ENCODE measurements at regions not wholly inside any gene's neighbourhood (a gene's known extent, or its start where the extent isn't known, plus 50 kb on each side); places are given as distances from the start of the nearest gene placed in this dataset.

GRCh38 chr22:49212002-49212401 lies 615.7 kb downstream of the BRD1 start:
- no peak overlapping the region for H3K4me3 ChIP-seq (ENCODE audit: low read length)
- TF ChIP-seq CTCF (IDR thresholded peaks at IDR 0.05; ENCODE audit: insufficient read depth, low read depth, low read length, missing control alignments) = no peak
- no peak for DNase-seq (ENCODE audit: low read depth)

- no peak for TF ChIP-seq CTCF (IDR thresholded peaks at IDR 0.05; ENCODE audit: insufficient read depth, low read depth, low read length, missing control alignments)
- no peak for DNase-seq (ENCODE audit: low read depth)
- H3K4me3 ChIP-seq (ENCODE audit: low read length) = no peak overlapping the region
These were observed 616.5 kb downstream of the BRD1 start for GRCh38 chr22:49211176-49211575.

GRCh38 chr22:49210606-49211005 lies 617.1 kb downstream of the BRD1 start:
- no peak overlapping the region for H3K4me3 ChIP-seq (ENCODE audit: low read length)
- DNase-seq (ENCODE audit: low read depth) = no peak
- TF ChIP-seq CTCF (IDR thresholded peaks at IDR 0.05; ENCODE audit: insufficient read depth, low read depth, low read length, missing control alignments) = no peak

GRCh38 chr22:49209452-49210195 lies 618.0 kb downstream of the BRD1 start:
- TF ChIP-seq CTCF (IDR thresholded peaks at IDR 0.05; ENCODE audit: insufficient read depth, low read depth, low read length, missing control alignments) = no peak
- no peak for DNase-seq (ENCODE audit: low read depth)
- no peak overlapping the region for H3K4me3 ChIP-seq (ENCODE audit: low read length)

- TF ChIP-seq CTCF (IDR thresholded peaks at IDR 0.05; ENCODE audit: insufficient read depth, low read depth, low read length, missing control alignments) = no peak
- DNase-seq (ENCODE audit: low read depth) = no peak
- H3K4me3 ChIP-seq (ENCODE audit: low read length) = no peak overlapping the region
These were observed 618.9 kb downstream of the BRD1 start for GRCh38 chr22:49208768-49209252.

- no peak for DNase-seq (ENCODE audit: low read depth)
- no peak overlapping the region for H3K4me3 ChIP-seq (ENCODE audit: low read length)
- TF ChIP-seq CTCF (IDR thresholded peaks at IDR 0.05; ENCODE audit: insufficient read depth, low read depth, low read length, missing control alignments) = no peak
These were observed 619.7 kb downstream of the BRD1 start for GRCh38 chr22:49208004-49208402.

Data from epithelial cell of esophagus (primary cell).